Chondrocyte (in vitro differentiated cells): ENCODE measurements at regions not wholly inside any gene's neighbourhood (a gene's known extent, or its start where the extent isn't known, plus 50 kb on each side); places are given as distances from the start of the nearest gene placed in this dataset.
"Not testable (repeated sequence)": the region's sequence is repeated elsewhere in the genome, so short reads cannot be mapped to it uniquely, and the experiment has no call there.

Source experiments
- DNase-seq: peaks from one replicate; pipeline ENCODE4 v3.0.0; 2021; ENCODE audit warnings: mixed read lengths, low spot score
- H3K27ac Mint-ChIP-seq: one replicate; pipeline ENCODE4 v1.8.0; 2021; ENCODE audit warnings: mild to moderate bottlenecking, moderate library complexity, mixed read lengths; ENCODE audit not compliant: unreplicated experiment
- H3K27me3 Mint-ChIP-seq: 2 replicates; pipeline ENCODE4 v1.8.0; 2021; ENCODE audit warnings: low read depth, mixed read lengths
- H3K36me3 Mint-ChIP-seq: 2 replicates; pipeline ENCODE4 v1.8.0; 2021; ENCODE audit warnings: low read depth, mixed read lengths
- H3K4me1 Mint-ChIP-seq: 2 replicates; pipeline ENCODE4 v1.8.0; 2021; ENCODE audit warnings: low read depth, mild to moderate bottlenecking, mixed read lengths
- H3K4me3 Mint-ChIP-seq: one replicate; pipeline ENCODE4 v1.8.0; 2021; ENCODE audit warnings: mild to moderate bottlenecking, moderate library complexity, mixed read lengths; ENCODE audit not compliant: unreplicated experiment
- H3K9me3 Mint-ChIP-seq: 2 replicates; pipeline ENCODE4 v1.8.0; 2021; ENCODE audit warnings: low read depth, mixed read lengths
- TF ChIP-seq, protein P1 (sequence below): fragments of 200-600 bp; sonication (generic); IDR thresholded peaks from 2 replicates; pipeline ENCODE4 v1.5.0; 2021; ENCODE audit warnings: antibody characterized with exemption, mild to moderate bottlenecking, moderate library complexity

DNA sequence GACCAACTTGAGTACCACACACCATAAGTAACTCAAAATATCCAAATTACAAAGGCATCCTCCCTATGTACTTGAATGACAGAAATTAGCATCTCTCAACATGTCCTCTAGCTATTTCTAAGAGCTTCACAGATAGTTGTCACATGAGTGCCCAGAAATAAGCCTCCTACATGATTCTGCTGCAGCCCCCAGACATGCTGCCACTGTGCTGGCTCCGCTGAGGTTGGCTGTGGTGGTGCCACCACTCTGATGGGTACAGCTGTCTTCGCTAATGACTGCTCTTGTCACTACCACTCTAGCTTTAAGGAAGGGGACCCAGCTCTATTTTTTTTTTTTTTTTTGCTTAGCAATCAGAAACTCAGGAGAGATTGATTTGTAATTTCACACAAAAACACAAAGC, 256.0 kb downstream of the GRXCR1 start:
- peaks cover 14% of the 10 kb centered on the region for H3K9me3 Mint-ChIP-seq
- TF ChIP-seq, protein P1, sequence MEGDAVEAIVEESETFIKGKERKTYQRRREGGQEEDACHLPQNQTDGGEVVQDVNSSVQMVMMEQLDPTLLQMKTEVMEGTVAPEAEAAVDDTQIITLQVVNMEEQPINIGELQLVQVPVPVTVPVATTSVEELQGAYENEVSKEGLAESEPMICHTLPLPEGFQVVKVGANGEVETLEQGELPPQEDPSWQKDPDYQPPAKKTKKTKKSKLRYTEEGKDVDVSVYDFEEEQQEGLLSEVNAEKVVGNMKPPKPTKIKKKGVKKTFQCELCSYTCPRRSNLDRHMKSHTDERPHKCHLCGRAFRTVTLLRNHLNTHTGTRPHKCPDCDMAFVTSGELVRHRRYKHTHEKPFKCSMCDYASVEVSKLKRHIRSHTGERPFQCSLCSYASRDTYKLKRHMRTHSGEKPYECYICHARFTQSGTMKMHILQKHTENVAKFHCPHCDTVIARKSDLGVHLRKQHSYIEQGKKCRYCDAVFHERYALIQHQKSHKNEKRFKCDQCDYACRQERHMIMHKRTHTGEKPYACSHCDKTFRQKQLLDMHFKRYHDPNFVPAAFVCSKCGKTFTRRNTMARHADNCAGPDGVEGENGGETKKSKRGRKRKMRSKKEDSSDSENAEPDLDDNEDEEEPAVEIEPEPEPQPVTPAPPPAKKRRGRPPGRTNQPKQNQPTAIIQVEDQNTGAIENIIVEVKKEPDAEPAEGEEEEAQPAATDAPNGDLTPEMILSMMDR, result no peak
- H3K4me1 Mint-ChIP-seq, result no peaks in the 10 kb centered on the region
- peaks cover 6% of the 10 kb centered on the region for H3K27me3 Mint-ChIP-seq
- H3K36me3 Mint-ChIP-seq, result no peaks in the 10 kb centered on the region
- DNase-seq, result no peak
- no peak overlapping the region for H3K27ac Mint-ChIP-seq
- H3K4me3 Mint-ChIP-seq, result no peak overlapping the region

DNA sequence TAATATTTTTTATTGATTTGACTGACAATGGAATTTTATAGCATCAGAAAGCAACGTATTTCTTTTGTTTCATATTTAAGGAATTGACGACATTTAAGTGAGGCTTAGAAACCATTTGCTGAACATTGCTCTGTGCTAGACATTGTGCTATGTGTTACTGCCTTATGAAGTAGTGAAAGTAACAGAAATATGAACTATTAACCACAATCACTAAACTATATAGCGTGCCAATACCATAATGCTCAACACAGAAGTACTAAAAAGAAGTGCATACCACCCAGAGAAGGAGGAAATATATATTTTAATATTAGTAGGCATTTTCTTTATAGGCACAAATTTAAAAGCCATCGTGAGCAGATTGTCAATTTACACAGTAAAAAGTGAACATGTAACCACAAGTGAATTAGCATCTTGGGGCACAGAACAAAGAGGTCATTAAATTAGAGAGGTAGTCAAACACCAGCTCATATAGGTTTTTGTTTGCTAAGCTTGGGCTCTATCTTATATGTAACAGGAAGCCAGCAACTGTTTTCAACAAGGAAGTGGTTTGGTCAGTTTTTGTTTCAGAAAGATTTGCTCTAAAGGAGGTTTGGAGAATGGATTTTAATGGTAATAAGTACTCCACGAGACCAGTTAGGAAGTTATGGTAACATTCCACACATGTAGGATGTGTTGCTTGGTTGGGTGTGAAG, 270.7 kb downstream of the GRXCR1 start:
- Mint-ChIP-seq H3K9me3 (peaks cover 6% of the 10 kb centered on the region), H3K4me3 (no peak overlapping the region), H3K27ac (no peak overlapping the region), H3K4me1 (no peaks in the 10 kb centered on the region), H3K36me3 (no peaks in the 10 kb centered on the region), H3K27me3 (no peaks in the 10 kb centered on the region)
- TF ChIP-seq, protein P1, result no peak
- no peak for DNase-seq

DNA sequence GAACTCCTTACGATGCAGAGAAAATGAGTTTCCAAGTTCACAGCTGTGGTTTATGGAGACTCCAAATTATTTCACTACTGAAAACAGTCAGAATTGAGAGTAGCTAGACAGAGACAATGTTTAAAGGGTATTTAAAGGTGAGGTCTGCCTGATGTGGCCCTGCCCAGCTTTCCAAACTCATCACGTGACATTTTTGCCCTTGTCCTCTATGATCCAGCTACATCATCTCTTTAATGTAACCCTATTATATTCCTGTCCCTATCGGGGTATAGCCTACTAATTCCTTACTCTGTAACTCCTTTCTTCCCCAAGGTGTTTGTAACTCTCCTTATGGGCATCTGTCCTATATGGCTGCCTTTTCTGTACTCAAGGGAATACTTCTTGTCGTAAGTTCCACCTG, 297.2 kb downstream of the GRXCR1 start:
- no peak for DNase-seq
- Mint-ChIP-seq H3K27ac (no peak overlapping the region), H3K9me3 (no peaks in the 10 kb centered on the region), H3K27me3 (no peaks in the 10 kb centered on the region), H3K4me1 (no peaks in the 10 kb centered on the region), H3K4me3 (no peak overlapping the region), H3K36me3 (no peaks in the 10 kb centered on the region)
- TF ChIP-seq, protein P1, result no peak

DNA sequence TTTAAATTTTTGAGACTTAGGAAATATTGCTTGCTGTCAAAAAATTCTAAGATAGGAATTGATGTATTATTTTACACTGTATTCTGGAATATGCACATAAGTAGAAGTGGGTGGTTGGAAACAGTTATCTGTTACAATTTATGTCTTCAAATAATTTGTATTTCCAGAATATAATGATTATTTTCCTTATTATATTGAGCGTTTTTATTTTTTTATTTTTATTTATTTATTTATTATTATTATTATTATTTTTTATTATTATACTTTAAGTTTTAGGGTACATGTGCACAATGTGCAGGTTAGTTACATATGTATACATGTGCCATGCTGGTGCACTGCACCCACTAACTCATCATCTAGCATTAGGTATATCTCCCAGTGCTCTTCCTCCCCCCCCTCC, 320.1 kb downstream of the GRXCR1 start:
- H3K4me1 Mint-ChIP-seq, DNase-seq, H3K36me3 Mint-ChIP-seq, H3K9me3 Mint-ChIP-seq, H3K27ac Mint-ChIP-seq, H3K4me3 Mint-ChIP-seq, H3K27me3 Mint-ChIP-seq: not testable (repeated sequence)

DNA sequence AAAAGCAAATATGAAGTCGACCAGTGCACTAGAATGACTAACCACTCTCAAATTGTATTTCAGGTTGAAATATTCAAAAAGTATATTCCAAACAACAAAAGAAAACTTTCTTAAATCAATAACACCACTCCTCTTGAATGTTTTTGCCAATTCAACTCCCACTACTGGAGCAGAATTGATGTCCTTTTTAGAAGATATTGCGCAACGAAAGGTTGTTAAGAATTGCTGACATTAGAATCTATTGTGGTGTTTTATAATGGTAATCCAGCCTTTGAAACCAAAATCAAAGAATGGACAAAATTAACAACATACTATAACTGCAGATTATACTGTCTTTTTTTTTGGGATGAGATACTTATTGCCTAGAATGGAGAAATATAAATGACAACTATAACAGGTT, 331.3 kb downstream of the GRXCR1 start:
- Mint-ChIP-seq H3K4me1 (no peaks in the 10 kb centered on the region), H3K27ac (no peak overlapping the region), H3K36me3 (no peaks in the 10 kb centered on the region), H3K9me3 (no peaks in the 10 kb centered on the region), H3K27me3 (peaks cover 2% of the 10 kb centered on the region), H3K4me3 (no peak overlapping the region)
- TF ChIP-seq, protein P1, result no peak
- no peak for DNase-seq

DNA sequence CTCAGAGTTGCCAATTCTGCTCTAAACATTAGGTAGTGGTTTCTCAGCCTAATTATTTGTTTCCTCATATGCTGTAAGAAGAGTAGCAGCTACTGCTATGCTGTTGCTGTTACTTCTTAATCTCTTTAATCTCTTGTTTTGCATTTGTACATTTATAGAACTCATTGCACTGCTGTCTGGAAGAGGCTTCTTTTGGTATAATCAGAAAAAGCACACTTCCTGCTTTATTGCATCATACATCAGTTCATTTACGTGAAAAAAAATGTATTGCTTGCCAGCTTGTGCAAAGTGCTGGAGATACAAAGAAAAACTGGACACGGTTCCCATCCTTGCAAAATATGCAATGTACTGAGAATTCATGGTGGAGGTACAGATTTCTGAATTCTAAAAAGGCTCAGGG, 332.0 kb downstream of the GRXCR1 start:
- TF ChIP-seq, protein P1, result no peak
- peaks cover 2% of the 10 kb centered on the region for H3K27me3 Mint-ChIP-seq
- H3K9me3 Mint-ChIP-seq, result no peaks in the 10 kb centered on the region
- no peak overlapping the region for H3K27ac Mint-ChIP-seq
- no peak overlapping the region for H3K4me3 Mint-ChIP-seq
- no peak for DNase-seq
- no peaks in the 10 kb centered on the region for H3K36me3 Mint-ChIP-seq
- no peaks in the 10 kb centered on the region for H3K4me1 Mint-ChIP-seq
